ENCODE measurements at regions not wholly inside any gene's neighbourhood (a gene's known extent, or its start where the extent isn't known, plus 50 kb on each side); places are given as distances from the start of the nearest gene placed in this dataset.

DNA sequence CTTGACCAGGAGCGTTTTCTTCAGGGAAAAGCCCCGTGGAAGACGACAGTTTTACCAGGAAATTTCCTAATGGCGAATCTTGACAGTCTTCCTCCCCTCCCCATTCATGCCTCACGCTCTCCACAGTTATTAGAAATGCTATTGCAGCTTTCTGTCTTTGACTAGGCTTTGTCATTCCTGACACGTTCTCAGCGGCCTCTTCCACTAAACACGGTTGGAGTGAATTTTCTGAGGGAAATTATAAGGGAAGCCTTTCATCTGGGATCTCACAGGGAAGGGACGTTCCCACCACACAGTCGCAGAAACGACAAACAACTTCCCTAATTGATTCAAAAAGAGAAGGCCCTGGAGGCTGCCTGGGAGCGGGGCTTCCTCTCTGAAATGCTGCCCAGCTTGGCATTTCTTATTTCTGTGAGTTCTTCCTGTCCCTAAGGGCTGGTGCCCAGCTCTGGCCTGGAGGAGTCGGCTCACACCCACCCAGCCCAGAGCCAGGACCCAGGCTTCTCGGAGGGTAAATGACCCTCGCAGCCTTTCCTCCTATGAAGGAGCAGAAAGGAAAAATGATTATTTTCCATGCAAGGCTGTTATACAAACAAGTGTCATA is 57.1 kb upstream of the PPP1R26 start:
- TF ChIP-seq, protein P1, sequence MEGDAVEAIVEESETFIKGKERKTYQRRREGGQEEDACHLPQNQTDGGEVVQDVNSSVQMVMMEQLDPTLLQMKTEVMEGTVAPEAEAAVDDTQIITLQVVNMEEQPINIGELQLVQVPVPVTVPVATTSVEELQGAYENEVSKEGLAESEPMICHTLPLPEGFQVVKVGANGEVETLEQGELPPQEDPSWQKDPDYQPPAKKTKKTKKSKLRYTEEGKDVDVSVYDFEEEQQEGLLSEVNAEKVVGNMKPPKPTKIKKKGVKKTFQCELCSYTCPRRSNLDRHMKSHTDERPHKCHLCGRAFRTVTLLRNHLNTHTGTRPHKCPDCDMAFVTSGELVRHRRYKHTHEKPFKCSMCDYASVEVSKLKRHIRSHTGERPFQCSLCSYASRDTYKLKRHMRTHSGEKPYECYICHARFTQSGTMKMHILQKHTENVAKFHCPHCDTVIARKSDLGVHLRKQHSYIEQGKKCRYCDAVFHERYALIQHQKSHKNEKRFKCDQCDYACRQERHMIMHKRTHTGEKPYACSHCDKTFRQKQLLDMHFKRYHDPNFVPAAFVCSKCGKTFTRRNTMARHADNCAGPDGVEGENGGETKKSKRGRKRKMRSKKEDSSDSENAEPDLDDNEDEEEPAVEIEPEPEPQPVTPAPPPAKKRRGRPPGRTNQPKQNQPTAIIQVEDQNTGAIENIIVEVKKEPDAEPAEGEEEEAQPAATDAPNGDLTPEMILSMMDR (IDR thresholded peaks at IDR 0.05), result no peak
- TF ChIP-seq POLR2A (IDR thresholded peaks at IDR 0.05), result no peak

Data from stomach (tissue), 4 donors.